Mammary epithelial cell (primary cell): ENCODE measurements at regions not wholly inside any gene's neighbourhood (a gene's known extent, or its start where the extent isn't known, plus 50 kb on each side); places are given as distances from the start of the nearest gene placed in this dataset.

Experiments used
- CTCF ChIP-seq, 2 donors: IDR thresholded peaks in 1 of 2; conservative IDR thresholded peaks in 1 of 2; 2 replicates each; pipeline ENCODE4 v1.5.1; 2011 to 2012; ENCODE audit warnings: inconsistent platforms in 2 of 2, low read length in 2 of 2, mild to moderate bottlenecking in 2 of 2, control low read depth in 1 of 2, low read depth in 1 of 2; ENCODE audit not compliant: insufficient read depth in 1 of 2; ENCODE audit errors: extremely low read depth in 1 of 2
- EZH2 ChIP-seq: IDR thresholded peaks from 2 replicates; pipeline ENCODE4 v1.6.1; 2012; ENCODE audit warnings: low read length, inconsistent platforms, borderline replicate concordance

GRCh38 chr7:64463636-64464375 is 99.1 kb downstream of the ZNF680 start:
- TF ChIP-seq CTCF (conservative IDR thresholded peaks at IDR 0.05 in 1 of 2, IDR thresholded peaks at IDR 0.05 in 1 of 2; ENCODE audit: extremely low read depth in 1 of 2, insufficient read depth in 1 of 2, low read depth in 1 of 2, low read length in 2 of 2) (no peak), EZH2 (no peak)
